ENCODE measurements at regions not wholly inside any gene's neighbourhood (a gene's known extent, or its start where the extent isn't known, plus 50 kb on each side); places are given as distances from the start of the nearest gene placed in this dataset.

DNA sequence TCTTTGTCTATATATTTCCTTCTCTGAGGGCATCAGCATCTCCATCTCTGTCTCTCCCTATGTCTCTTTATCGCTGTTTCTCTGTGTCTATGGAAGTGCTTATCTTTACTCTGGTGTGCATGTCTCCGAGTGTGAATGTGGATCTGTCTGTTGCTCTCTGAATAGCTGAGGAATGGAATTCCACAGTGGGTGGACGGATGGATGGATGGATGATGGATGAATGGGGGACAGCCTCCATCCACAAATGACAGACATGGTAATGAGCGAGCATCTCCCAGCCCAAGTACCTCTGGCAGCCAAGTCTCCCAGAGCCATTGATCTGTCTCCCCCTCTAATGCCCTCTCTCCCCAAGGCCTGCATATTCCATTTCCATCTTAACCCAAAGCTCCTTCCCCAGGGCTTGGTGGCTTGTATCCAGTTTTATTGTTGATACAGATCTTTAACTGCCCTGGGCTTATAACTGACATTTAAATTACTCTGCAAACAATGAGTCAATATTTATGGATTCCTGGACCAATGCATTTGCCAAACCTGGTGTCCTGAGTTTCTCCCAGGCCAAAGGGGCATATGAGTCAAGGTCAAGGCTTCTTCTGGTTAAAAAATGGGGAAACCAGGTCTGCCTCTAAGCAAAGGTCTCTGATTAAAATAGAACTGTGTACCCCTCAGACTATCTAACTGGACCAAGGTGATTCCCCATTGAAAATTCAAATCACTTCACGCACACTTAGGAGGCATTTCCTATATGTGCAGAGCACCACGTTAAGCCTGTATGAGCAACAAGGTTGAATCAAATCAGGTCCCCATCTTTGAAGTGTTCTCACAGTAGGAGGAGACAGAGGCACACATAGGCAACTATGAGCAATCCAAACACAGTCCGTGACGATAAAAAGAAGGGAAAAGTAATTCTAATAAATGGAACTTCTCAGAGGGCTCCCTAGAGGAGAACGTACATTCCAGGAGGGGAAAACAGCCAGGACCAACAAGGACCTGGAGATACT lies 109.9 kb downstream of the TLE3 start:
- no peak for DNase-seq (ENCODE audit: low spot score)

DNA sequence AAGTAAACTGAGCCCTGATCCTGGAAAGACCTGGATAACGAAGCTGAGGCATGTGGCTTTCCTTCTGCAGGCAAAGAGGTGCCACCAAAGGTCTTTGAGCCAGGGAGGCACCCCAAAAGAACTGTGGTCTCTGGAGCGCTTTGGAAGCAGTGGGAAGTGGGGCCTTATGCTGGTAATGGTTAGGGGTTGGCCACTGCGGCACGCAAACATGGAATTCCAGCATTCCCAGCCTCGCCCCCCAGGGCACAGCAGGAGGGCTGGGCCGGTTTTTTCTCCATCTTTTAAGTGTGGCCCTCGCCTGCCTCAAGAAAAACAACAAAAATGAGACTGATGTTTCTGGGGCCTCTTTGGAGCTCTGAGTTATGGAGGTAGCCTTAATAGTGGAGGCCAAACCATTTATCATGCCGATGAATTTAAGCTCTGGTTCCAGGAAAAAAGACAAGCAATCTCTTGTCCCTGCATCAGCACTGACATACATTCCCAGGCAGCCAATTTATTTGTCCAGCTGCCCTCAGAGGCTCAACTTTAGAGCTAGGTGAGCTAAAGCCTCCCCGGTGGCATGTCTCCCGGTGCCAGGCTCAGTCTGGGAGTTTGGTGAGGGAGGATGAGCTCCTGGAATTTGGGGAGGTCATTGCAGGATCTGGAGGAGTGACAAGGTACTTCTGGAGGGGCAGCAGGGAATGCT lies 109.0 kb downstream of the TLE3 start:
- no peak for DNase-seq (ENCODE audit: low spot score)

DNA sequence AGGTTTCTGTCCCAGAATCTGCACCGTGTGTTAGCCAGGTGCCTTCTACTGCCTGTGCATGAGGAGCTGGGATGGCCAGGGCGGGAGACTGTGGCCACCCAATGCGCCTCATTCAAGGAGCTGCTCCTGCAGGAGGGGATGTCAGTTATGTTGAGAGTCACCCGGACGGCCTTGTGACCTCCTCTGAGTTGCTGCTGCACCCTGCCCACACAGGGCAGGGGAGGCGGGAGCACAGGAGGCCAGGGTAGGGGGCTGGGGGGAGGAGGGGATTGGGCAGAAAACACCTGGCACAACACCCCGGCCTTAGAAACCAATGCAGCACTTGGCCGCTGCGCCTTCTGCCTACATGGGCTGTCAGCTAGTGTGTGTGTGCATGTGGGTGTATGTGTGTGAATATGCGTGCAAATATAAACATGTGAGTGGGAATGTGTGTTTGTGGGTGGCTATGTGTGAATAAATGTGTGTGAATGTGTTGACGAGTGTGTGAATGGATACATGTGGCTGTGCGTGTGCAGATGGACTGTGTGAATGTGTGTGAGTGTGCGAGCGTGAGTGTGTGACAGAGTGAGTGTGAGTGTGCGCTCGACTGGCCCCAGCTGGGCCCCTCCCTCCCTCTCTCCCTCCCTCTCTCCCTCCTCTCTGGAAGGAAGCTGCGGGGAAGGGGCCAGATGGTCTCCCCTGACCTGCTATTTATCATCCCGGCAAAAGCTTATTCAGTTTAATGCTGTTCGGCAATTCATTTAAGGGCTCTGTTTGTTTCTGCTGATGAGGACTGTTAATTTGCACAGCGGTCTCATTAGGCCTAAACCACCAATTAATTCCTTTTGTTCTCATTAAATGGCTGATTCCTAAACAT lies 106.9 kb downstream of the TLE3 start:
- DNase-seq (ENCODE audit: low spot score): no peak

DNA sequence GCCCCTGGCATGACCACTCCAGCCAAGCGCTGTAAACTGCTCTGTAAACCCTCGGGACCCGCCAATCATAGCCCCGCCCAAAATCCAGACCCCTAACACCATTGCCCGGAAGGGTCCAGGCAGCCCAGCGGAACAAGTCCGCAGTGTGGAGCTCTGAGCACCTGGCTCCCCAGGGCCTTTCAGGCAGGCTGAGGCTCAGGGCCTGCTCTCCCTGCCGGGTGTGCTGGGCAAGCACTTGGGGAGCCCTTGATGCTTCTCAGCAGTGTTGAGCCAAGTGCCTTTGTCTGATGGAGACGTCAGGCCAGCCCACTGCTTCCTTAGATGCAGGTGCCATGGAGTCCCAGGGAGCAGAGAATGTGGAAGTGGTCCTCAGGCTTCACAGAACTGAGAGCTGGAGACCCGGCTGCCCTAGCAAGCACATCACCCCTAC lies 106.2 kb downstream of the TLE3 start:
- no peak for DNase-seq (ENCODE audit: low spot score)

DNA sequence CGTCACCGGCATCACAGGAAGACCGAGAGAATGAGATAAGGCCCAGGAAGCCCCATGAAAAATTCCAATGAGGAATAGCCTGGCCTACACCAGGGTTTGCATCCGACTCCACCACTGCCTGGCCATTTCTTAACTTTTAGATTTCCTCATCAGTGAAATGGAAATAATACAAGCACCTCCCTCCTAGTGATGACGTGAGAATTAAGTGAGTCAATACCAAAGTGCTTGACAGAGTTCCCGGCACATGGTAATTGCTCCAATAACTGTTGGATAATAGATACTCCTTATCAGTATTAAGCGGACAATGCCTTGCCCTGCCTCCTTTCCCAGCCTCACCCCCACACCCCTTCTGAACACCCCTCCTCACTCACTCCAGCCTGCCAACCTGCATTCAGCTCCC lies 105.4 kb downstream of the TLE3 start:
- no peak for DNase-seq (ENCODE audit: low spot score)

DNA sequence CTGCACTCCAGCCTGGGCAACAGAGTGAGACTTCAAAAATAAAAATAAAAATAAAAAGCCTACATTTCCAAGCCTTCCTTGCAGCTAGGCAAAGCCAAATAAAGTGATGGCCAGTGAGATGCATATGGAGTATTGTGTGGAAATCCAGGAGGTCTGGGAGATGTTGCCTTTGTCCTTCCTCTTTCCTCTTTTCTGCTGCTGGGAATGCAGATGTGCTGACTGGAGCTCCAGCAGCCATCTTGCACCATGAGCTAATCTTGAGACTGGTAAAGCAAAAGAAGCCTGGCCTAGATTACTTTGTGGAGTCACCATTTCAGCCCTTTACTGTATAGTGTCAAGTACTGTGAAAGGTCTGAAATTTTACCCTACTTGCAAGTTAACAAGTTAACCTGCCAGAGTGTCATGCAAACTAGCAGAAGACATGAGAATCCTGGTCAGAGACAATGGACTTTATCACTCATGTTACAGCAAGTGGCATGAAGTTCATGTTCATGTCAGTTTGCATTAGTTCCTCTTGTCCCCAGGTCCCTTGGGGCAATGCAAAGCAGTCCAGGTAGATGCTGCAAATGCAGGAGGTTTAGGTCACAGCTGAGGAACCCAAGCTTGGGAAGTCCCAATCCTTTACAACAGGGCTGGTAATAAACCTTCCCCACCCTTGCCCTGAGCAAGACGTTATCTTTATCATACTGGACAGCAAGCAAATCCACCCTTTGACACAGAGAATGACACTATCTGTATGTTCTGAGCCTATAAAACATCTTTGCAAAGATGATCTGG lies 103.1 kb downstream of the TLE3 start:
- no peak for DNase-seq (ENCODE audit: low spot score)

DNA sequence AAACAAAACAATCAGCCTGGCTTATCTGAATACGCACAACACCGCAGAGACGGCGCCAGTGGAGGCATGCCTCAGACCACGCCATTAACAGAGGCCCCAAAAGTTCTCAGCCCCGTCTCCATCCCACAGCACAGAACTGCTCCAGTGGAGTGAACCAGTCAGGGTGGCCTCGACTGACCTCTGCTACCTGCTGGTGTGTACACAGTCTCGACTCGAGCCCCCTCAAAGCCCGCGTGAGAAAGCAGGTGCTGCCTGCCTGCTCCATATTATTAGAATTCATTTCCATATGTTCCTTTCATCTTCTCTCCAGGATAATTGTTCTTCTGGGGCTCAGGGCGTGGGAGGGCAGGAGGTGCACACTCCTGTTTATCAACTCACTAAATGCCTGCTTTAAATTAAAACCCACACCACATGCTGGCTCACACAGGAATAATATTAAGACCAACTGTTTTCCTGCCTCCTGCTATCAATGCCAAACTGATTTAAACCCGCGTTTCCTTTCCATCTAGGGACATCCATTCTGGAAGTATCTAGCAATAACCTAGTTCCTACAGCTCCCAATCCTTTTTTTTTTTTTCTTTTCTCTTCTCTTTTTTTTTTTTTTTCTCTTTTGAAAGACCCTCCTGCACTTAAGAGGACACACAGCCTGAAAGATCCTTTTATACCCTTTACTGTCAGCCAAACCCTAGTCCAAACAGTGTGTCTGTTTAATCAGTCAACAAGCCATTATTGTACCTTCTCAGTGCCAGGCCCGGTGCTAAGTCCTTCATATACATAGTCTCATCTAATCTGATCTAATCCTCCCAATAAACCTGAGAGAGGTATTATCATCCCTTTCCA lies 101.2 kb downstream of the TLE3 start:
- DNase-seq (ENCODE audit: low spot score): no peak

DNA sequence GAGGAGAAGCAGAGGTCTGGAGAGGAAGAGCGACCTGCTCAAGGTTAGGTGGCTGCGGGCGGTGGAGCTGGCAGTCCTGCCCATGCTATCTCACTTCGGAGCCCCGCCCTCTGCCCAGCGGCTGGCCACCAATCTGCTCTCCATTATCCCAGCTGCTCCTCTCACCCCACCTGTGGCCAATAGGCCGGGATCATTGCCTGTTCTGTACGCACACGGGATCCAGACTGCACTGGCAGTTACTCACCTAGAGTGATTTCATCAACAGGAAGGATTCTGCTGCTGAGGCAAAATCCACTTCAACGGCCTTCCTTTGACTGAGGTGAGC lies 100.6 kb downstream of the TLE3 start:
- no peak for DNase-seq (ENCODE audit: low spot score)

Data from COLO829 (cell line).